A204.1 (cell line): ENCODE measurements at regions not wholly inside any gene's neighbourhood (a gene's known extent, or its start where the extent isn't known, plus 50 kb on each side); places are given as distances from the start of the nearest gene placed in this dataset.
"Not testable (repeated sequence)": the region's sequence is repeated elsewhere in the genome, so short reads cannot be mapped to it uniquely, and the experiment has no call there.

Experiments
- FAIRE-seq: peaks from 2 replicates; lab custom pipeline; 2012; peaks lifted over from hg19 to GRCh38; lab: Jason Lieb, UNC

DNA sequence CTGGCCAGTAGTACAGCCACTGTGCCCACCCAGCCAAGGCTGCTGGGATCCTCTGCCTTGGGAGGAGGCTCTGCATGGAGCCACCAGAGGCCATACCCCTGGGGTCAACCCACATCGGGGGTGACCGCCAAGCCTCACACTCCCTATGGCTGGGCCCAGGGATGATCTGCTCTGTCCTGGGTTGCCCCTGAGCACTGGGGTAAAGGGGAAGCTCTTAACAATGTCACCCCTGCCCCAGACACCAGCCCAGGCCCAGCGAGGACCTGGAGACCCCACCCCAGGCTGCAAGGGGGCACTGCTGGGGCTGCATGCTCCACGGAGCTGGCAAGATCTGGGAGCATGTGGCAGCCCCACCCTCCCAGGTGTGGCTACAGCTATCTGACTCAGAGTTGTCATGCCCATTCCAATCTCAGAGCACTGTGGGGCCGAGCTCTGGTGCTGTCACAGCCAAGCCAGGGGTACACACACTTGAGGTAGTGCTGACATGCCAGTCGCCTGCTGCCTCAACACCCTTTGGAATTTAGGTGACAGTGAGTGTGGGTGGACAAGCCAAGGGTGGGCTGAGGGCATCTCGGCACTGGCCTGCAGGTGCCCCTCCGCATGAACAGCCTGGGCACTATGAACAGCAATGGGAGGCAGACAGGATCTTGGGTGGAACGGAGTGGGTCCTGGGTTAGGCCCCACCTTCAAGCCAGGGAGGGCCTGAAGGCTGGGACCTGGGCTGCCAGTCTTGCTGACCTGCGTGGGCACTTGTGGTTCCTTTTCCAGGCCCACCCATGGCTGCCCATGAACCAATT is 427.7 kb downstream of the LRRIQ3 start:
- FAIRE-seq: no peak

DNA sequence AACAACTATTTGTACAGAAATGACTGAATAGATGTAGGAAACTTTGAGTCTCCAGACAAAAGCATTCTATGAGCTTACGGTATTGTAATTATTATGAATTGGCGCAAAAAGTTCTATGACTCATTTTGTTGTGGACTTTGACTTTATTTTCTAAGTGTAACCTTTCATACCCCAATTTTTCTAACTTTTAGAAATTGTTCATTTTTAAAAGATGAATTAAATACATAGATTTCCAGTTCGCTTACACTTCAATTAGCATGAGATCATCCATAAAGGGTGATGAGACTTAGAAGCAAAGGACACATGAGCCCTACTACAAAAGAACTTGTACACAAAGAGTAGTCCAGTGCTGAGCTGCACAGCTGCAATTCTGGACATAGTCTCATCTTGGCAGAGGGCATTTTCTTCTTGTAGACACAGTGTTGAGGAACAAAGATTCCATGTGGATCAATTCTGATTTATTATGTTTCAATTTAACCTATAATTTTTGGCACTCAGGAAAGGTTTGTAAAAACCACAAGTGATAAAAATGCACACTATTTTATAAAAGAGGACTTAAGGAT is 431.1 kb downstream of the LRRIQ3 start:
- no peak for FAIRE-seq

DNA sequence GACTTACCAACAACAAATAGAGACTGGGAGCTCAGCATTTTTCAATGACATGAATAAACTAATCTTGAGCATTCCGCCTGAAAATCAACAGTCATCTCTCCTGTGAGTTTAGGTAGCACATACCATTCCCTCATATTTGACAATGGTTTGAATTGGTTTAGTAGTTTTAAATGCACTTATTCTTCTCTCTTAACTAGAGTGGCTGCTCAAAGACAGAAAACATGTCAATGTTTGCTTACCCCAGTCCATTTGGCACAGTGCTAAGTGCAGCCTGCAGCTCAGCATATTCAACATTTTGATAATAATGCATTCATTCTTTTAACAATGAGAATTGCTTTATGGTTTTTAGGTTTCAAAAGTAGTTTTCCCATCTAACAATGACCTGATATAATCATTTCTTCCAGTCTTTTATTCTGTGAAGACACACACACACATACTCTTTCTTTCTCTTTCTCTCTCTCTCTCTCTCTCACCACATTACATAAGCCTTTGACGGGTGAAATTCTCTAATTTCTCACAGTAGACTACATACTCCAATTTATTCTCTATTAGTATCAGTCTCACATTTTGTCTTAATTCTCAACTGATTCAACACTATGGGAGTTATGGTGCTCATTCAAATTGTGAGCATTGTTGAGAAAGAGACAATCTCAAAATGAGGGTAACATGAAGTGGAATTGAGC is 432.3 kb downstream of the LRRIQ3 start:
- no peak for FAIRE-seq

DNA sequence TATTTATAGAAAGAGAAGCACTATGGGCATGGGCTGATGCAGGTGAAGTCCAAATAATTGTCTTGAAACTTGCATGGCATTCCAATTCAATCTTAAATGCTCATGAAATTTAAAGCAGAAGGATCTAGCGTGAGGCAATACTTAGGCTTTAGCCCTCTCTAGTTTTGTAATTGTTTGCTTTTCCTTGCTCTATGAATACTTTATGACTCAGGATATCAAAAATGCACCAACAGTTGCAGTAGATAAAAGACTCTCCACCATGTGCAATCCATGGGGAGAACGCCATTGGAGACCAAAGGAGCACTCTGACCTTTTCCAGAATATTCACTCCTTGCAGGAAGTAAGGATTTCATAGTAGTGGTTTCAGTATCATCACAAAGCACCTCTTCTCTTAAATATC is 436.4 kb downstream of the LRRIQ3 start:
- no peak for FAIRE-seq

DNA sequence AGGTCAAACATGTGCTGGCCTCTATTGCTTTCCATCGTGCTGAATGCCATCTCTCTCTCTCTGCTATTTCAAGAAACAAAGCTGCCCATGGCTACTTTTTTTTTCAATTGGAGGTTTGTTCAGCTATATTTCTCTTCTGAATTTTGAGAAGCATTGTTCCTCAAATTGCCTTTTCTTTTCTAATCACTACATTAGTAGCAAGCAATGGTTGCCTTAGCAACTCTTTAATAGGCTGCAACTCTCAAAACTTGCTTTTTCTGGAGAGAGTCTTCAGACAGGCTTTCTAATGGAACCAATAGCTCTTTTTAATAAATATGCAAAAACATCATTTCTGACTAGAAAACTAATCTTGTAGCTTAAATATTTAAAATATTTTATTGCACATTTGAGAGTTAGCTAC is 439.0 kb downstream of the LRRIQ3 start:
- FAIRE-seq: no peak

DNA sequence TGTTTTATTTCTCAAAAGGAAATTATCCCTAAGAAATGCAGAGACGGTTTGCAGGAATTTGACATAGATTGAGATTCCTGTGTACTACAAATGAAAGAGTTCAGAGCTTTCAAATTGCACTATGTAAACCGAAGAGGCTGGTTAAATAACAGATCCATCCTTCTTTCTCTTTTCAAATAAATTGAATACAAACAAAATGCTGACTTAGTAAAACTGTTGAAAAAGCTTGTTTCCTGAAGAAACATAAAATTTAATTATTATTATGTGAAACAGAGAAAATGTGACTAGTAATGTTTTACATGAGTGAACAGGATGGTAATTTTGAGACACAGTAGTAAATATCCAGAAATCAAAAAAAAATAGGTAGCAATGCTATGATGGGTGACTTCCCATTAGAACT is 441.2 kb downstream of the LRRIQ3 start:
- no peak for FAIRE-seq

DNA sequence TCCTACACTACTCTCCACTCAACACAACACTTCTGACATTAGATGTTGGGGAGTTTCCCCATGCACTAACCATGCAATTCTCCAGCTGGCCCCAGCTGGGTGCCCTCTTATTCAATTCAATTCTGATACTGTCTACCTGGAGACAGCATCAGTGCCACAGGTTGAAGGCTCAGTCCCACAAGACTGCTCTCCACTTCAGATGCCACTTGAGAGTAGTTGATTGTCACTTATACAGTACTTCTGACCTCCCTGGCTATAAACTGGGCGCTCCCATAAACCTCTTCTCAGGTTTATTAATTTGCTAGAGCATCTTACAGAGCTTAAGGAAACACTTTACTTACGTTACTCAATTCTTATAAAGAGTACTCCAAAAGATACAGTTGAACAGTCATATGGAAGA is 442.3 kb downstream of the LRRIQ3 start:
- FAIRE-seq: no peak

DNA sequence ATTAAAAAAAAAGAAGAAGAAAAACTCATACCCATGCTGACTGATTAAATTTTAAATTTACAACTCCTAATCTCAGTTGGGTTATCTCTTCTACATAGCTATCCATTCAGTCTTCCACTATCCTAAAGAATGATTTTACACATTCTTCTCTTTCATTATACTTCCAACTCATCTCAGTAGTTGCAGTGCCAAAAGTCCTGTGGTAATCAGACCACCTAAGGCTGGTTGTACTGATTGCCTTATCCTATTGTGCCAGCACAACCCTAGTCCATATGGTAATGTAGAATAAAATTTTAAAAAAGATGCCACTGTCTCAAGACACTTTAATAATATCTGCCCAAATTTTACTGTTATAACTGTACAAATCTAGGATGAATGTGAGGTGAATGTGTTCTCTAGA is 448.0 kb downstream of the LRRIQ3 start:
- FAIRE-seq: no peak

DNA sequence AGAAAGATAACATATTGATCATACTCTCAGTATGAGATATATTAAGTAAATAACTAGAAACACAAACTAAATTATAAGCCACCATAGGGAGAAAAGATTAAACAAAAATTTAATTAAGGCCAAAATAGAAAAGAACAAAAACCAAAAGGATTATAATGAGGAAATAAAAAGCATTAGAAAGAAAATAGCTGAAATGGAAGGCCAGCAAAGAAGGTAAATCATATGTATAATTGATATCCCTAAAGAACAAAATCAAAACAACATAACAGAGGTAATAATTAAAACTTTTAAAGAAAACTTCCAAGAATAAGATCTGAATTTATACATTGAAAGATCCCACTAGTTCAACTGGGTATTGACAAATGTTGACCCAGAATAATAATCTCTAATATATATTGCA is 453.0 kb downstream of the LRRIQ3 start:
- peak; percentile 14 for FAIRE-seq

DNA sequence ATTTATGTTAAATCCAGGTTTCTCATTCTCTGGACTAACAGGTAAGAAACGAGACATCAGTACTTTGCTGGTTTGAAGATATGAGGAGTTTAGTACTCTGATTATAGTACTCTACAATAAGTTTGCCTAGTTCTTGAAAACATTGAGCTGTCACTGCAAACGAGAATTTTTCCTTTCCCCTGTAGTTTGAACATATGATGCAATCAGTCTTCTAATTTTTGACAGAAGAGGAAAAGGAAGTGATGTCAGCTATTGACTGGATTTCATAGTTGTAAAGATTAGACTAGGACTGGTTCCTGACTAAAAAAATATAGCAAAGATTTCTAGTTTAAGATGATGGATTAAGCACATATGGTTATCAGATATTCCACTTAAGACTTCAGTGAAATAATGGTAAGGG is 461.9 kb downstream of the LRRIQ3 start:
- no peak for FAIRE-seq

DNA sequence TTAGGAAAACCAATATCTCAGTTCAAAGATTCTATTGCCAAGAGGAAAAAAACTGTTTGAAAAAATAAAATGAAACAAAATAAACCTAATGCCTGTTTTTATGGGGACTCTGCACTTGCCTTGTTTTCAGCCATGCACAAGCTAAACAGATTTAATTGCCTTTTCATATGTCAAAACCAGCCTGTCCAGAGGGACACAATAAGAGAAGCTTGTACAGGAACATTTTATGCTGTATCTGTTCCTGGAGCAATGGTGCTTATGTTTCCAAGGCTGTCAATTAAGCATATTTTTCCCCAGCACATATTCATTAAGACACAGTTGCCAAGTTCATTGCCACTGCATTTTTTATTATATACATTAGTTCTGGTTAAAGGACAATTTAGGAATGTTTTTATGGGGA is 470.9 kb downstream of the LRRIQ3 start:
- no peak for FAIRE-seq

DNA sequence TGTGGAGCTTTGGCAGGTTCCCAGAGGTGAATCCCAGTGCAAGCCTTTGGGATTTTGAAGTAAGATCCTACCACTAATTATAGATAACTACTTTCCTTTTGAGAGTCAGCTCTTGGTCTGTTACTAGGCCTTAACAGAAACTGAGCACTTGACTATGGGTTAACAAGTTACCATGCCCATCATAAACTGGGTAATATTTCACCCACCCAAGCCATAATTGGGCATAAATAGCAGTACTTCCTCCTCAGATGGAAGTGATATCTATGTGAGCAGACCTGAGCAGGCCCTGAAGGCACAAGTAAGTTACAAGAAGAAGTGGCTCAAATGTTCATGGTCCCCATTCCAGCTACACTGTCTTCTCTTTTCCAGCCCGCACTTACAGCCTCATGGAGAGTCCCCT is 475.9 kb downstream of the LRRIQ3 start:
- no peak for FAIRE-seq

DNA sequence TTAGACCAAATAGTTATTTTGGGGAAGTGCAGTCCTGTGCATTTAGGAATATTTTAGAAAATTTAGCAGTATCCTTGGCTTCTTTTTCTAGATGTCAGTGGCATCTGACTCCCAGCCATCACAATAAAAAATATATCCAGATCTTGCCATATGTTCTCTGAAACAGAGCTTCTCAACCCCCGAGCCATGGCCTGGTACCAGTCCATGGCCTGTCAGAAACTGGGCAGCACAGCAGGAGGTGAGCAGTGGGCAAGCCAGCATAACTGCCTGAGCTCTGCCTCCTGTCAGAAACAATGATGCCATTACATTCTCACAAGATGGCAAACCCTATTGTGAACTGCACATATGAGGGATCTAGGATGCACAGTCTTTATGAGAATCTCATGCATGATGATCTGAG is 480.0 kb downstream of the LRRIQ3 start:
- FAIRE-seq: no peak

DNA sequence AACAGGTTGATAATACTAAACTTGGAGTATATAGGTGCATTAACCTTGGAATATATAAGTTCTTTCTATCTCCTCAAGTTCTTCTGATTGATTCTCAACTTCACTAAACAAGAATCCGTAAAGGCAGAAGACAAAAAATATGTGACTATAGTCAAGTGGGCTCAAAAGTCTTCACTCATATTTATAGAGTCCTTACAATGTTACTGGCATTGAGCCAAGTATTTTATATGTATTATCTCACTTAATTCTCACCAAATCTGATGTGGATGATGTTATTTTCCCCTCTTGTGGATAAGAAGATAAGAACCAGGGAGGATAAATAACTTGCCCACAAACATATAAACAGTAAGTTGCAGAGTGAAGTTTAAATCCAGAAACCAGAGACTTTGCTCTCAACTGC is 486.9 kb downstream of the LRRIQ3 start:
- FAIRE-seq: no peak

DNA sequence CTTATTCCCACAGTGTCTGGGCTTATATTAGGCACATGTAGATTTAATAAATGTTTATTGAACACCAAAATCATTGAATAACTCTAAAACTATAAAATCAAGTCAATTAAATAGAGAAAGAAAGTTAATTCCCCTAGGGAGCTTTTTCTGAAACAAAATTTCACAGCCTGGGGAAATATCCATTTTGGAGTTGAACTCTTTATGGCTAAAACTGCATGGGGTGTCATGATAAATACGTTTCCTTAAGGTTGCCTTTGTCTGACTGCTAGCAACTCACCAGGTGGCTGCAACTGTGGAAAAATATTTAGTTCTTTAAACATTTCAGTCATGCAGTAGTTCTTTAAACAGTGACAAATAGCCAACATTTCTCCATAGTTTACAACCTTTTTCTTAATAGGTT is 496.1 kb downstream of the LRRIQ3 start:
- FAIRE-seq: no peak

DNA sequence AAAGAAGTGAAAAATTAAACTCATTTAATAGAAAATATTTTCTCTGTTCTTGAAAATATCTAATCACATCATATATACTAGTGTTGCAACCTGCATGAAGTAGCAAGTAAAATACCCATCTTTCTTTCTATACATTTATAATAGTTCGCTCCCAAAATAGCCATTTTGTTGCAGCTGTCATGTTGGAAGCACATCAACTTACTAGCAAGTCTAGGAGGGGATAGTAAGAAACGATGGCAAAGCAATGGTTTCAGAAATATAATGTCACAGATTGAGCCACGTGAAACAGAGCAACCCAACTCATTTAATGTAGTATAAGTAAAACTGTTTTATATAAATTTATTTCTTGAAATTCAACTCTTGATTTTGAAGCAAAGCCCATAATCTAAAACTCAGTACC is 521.8 kb downstream of the LRRIQ3 start:
- no peak for FAIRE-seq

DNA sequence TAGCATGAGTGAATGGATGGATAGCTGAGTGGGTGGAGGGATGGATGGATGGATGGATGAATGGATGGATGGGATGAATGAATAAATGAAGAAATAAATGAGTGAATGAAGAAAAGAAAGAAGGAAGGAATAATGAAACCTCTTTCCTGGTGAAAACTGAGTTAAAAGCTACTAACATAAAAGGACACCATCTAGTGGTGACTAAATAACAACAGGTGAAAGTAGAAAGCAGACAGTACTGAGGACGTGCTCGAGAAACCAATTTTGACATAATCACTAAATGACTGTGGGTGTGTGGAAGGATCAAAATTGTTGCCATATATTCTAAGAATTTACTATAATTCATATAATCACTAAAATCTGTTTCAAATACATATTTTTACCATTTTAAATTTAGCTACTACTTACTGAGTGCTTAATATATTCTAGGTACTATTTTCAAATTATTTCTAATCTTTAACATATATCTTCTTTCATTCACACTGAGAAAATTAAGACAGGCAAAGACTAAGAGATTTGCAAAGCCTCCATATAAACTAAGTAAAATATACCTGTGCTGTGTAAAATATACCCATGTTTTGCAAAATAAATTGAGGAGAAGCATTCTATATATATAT is 522.9 kb downstream of the LRRIQ3 start:
- peak; percentile 87 for FAIRE-seq

DNA sequence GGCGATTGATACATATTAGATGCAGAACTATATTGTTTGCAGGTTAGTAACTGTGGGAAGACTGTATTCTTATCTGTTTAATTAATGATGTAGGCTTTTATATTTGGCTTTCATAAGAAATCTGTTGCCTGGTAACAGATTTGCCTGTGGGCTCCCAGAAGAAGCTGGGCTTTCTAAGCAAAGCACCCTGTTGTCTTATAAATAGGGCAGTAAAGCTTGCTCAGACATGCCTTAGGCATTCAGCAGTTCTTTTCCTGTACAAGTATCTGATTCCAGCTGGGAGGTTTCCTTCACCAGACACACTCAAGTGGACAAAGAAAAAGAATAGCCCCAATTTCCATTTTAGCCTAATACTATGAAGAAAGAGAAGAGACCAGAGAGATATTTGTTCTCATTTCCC is 524.0 kb downstream of the LRRIQ3 start:
- no peak for FAIRE-seq

DNA sequence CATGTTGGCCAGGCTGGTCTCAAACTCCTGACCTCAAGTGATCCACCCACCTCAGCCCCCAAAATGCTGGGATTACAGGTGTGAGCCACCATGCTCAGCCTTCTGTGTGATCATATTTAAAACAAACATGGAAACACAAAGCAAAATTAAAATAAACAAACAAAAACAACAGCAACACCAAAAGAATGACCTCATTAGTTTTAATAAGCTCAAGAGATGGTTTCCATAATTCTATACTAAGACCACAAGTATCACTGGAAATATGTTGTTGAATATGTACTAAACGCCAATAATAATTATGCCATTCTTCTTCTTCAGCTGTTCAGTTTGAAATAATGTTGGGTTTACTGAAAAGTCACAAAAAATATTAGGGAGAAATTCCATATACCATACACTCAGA is 526.4 kb downstream of the LRRIQ3 start:
- no peak for FAIRE-seq

DNA sequence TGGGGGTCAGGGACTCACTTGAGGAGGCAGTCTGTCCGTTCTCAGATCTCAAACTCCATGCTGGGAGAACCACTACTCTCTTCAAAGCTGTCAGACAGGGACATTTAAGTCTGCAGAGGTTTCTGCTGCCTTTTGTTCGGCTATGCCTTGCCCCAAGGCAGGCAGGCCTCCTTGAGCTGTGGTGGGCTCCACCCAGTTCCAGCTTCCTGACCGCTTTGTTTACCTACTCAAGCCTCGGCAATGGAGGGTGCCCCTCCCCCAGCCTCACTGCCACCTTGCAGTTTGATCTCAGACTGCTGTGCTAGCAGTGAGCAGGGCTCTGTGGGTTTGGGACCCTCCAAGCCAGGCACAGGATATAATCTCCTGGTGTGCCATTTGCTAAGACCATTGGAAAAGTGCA is 530.0 kb downstream of the LRRIQ3 start:
- FAIRE-seq: not testable (repeated sequence)

DNA sequence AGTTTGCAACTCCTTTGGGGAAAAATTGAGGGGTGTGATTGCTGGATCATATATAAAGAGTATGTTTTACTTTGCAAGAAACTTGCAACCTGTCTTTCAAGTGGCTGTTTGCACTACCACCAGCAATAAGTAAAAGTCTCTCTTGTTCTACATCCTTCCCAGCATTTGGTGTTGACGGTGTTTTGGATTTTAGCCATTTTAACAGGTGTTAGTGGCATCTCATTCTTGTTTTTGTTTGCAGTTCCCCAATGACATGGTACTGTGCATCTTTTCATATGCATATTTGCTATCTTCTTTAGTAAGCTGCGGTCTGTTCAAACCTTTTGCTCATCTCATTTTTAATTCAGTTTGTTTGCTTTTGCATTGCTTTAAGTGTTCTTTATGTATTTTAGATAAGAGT is 535.5 kb downstream of the LRRIQ3 start:
- FAIRE-seq: no peak

DNA sequence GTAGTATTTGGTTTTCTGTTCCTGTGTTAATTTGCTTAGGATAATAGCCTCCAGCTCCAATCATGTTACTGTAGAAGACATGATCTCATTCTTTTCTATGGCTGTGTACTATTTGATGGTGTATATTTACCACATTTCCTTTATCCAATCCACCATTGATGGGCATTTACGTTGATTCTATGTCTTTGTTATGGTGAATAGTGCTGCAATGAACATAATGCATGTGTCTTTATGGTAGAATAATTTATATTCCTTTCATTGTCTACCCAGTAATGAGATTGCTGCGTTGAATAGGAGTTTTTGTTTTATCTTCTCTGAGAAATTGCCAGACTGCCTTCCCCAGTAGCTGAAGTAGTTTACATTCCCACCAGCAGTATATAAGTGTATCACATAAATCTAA is 538.8 kb downstream of the LRRIQ3 start:
- FAIRE-seq: no peak

DNA sequence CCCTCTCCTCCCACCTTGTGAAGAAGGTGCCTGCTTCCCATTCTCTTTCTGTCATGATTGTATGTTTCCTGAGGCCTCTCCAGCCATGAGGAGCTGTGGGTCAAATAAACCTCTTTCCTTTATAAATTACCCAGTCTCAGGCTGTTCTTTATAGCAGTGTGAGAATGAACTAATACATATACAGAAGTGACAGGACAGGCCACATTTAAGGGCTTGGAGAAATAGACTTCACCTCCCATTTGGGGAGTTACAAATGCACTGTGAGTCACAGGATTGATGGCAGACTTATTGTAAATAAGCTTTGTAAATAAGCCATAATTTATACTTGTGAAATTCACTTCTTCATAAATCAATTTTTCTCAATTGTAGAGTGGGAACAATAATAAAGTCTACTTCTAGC is 543.3 kb downstream of the LRRIQ3 start:
- FAIRE-seq: no peak
